GM19043 (cell line): ENCODE measurements at regions not wholly inside any gene's neighbourhood (a gene's known extent, or its start where the extent isn't known, plus 50 kb on each side); places are given as distances from the start of the nearest gene placed in this dataset.
"Not testable (repeated sequence)": the region's sequence is repeated elsewhere in the genome, so short reads cannot be mapped to it uniquely, and the experiment has no call there.

Source experiments
- ATAC-seq: cut with Tn5 transposase; IDR thresholded peaks from one replicate; pipeline ENCODE4 v1.9.1; 2021; ENCODE audit warnings: low read depth; ENCODE audit not compliant: unreplicated experiment

DNA sequence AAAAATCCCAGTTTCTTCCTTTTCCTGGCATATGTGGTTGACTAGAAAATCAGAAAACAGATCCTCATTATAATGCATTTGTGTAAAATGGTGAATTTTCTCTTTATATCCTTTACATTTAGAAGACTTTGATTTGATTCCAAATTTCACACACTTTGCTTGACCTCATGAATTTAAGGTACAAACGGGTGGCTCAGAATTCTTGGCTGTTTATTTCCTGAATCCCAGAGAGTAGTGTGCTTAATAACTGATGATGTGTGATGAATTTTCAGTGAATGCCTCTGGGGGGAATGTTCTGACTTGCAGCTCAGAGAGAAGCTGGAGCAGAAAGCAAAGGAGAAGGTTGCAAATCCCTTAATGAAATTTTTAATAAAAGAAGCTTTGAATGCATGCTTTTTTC is 126.8 kb downstream of the SPATA31D1 start:
- ATAC-seq, result no peak

DNA sequence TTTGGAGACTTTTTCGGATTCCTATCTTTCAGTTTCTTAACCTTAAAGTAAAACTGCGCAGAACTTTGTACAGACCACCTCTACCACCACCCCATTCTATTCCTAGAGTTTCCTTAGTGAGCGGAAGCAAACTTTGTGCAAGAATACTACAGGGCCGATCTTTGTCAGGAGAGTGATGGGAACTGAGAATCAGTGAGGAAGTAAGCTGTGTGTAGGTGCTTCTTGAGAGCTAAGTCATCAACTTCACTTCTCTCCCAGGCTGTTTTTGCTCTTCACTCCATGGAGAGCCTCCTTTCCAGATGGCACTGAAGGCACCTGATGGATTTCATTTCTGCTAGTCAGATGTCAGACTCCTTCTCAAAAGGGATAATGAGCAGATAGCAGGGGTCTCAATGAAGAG is 127.3 kb downstream of the SPATA31D1 start:
- ATAC-seq, result no peak

DNA sequence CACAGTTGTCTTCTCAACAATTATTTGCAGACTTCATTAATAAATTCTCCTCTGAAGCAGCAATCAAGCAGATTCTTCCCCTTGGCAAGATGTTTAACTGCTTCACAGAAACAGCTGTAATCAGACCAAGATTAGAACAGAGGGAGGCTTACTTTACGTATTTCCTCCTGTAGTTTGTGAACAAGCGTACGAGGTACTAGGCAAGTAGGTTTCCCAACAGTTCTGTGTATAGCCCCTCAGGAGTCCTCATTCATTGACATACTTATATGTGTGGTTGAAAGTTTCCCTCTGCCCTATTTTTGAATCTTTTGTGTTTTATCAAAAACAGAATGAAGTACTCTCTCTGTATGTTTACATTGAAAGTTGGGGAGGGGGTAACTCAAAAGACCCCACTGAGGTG is 128.0 kb downstream of the SPATA31D1 start:
- ATAC-seq, result no peak

DNA sequence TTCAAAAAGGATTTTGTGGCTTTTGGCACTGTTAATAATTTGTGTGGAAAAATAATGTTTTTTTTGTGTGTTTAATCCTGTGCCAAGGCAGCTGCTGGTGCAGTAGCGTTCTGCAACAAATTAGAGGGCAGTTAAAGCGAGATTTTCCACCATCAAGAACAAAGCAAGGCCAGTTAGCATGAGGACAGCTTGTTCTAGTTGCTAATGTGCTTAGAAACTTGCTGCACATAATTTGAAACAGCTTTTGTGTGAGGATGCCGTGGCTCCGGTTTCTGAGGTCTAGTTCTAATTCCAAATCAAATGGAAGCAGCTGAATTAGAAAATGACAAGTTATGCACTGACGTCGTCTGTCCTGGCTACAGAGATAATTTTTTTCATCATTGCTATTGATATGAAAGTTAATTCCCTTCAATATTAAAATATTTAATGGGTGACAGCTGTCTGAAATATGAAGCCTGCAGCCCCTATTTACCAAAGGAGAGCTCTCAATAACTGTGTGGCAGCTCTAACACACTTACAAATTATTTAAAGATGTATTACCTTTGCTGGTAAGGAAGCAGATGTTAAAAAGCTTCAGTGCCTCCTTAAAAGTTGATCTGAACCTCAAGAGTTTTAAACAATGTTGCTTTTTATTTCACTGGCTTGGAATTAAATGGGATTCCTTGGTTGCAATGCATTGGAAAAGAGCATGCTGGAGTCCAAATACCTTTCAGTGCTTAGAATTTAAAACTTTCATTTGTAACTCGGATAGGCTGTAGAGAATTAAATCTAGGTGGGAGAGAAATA is 128.6 kb downstream of the SPATA31D1 start:
- ATAC-seq, result no peak

DNA sequence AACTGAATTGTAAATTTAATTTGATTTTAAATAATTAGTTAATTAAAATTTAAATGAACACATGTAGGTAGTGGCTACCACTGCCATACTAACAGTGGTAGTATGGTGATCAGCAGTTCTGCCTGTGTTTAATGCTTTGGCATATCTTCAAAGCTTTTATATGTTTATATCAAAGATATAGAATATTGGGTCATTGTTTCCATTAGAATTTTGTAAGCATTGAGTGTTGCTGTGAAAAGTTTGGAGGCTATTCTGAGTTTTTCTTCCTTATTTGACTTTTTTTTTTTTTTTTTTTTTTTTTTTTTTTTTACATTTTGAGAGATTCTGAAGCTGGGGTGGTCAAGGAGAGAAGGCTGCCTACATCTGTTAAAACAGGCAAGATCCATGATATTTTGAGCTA is 134.2 kb downstream of the SPATA31D1 start:
- ATAC-seq, result no peak

DNA sequence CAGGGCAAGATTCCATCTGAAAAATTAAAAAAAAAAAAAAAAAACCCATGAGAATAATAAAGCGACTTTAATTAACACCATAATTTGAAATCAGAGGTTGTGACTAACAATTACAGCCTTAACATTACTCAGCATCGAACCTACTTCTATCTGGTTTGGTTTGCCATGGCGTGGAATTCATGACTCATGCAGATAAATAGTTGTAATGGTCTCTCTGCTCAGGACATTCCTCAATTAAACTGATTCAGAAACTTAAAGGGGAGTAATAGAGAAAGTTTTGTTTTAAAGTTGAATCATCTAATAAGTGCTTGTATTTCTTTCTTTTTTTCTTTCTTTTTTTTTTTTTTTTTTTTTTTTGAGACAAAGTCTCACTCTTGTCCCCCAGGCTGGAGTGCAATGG is 135.5 kb downstream of the SPATA31D1 start:
- no peak for ATAC-seq

DNA sequence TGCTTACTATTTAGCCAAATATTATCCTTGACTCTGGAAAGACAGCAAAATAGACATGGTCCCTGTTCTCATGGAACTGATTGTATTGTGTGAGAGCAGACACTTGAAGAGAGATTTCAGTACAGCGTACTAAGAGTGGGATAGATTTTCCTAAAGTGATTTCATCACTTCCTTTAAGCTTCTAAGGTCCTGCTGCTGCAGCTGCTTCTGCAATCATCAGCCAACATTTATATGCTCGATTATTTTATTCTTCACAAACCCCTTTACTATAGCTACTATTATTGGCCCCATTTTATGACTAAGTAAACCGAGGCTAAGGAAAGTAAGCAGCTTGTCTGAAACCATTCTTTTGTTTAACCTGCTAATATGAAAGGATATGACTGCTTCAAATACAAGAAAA is 137.7 kb downstream of the SPATA31D1 start:
- no peak for ATAC-seq

DNA sequence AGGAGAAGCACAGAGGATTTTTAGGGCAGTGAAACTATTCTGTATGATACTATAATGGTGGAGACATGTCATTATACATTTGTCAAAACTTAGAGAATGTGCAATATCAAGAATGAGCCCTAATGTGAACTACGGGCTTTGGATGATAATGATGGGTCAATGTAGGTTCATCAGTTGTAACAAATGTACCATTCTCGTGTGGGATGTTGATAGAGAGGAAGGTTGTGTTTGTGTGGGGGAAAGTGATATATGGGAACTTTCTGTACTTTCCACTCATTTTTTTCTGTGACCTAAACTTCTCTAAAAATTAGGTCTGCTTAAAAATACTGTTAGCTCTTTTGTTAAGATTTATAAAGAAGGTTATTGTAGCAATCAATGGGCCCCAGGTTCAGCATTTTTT is 138.9 kb downstream of the SPATA31D1 start:
- ATAC-seq, result no peak

DNA sequence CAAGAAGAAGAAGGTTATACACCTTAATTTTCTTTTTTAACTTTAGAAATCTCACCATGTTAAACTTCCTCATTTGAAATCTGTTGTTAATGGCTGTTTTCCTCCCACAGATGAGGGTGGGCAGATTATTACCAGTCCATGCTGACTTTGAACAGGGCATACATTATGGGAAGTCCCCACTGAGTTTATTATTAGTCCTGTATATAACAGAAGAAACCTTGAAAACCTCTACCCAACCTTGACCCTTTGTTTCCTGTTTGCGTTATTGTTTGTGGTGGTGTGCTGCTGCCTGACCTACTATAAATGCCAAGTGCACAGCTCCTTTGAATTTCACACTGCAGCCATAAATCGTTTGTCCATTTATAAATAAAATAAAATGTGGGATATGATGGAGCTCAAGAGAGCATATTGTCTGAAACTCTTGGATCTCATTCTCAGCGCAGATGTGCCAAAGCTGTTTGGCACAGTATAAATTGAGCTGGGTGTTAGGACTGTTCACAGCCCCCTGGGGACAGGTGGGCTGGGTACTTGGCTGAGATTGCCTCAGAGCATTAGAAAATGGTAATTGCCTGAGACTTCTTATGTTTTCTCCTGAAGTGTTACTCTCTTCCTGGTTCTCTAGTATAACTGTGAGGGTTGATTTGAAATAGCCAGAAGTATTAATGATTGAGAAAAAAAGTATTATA is 139.6 kb downstream of the SPATA31D1 start:
- ATAC-seq, result peak; percentile 71

DNA sequence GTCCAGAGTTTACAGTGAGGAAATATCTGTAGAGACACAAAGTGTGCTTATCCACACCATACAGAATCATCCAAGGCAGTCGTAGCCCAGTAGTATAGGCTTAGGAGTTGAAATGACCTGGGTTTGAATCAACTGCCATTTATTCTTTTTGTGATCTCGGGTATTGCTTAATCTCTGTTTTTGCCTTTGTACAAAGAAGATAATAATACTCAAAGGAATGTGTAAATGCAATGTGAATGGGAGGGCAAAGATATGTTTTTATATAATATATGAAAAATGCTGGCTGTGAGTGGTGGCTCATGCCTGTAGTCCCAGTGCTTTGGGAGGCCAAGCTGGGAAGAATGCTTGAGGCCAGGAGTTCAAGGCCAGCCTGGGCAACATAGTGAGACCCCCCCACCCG is 141.1 kb downstream of the SPATA31D1 start:
- ATAC-seq, result no peak

DNA sequence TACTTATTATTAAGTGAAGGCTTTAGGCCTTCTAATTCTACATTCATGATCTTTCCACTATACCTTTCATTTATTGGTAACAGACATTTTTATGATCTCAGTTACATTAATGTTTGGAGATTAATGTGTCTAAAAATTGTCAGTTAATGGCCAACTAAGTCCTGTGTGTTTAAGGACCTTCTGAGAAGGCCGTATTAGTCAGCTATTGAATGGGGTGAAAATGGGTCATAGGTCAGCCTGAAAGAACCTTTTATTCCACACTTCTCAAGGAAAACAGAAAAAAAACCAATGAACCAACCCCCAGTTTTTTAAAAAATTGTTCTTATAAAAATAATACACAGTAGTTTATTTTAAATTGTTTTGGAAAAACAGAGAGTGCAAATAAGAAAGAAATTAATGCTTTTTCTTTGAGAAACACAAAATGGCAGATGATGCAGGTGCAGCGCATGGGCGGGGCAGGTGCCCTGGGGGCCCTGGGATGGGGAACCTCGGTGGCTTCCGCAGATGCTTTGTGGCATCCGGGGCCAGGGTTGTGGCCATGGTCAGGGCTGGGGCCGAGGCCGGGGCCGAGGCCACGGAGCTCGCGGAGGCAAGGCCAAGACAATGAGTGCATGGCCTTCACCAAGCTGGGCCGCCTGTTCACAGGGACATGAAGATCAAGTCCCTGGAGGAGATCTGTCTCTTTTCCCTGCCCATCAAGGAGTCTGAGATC is 141.9 kb downstream of the SPATA31D1 start:
- ATAC-seq, result no peak

DNA sequence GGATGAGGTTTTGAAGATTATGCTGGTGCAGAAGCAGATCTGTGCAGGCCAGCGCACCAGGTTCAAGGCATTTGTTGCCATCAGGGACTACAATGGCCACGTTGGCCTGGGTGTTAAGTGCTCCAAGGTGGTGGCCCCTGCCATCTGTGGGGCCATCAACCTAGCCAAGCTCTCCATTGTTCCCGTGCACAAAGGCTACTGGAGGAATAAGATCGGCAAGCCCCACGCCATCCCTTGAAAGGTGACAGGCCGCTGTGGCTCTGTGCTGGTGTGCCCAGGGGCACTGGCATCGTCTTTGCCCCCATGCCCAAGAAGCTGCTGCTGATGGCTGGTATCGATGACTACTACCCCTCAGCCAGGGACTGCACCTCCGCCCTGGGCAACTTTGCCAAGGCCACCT is 142.5 kb downstream of the SPATA31D1 start:
- no peak for ATAC-seq

DNA sequence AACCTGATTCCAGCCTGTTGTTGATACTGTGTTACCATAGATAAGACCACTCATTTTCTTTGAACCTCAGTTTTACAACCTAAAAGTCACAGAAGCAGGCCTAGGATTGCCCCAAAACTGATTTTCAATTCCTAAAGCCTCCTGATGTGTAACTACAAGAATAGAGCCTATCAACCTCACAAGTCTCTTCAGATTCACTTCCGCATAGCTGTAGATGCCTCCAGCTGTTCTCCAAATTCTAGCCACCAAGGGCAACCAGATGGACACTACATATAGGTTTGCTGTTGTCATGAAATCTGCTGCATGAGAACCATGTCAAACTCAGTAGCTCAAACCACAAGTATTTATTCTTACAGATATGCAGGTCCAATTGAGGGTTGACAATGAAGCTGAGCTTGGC is 143.5 kb downstream of the SPATA31D1 start:
- ATAC-seq, result no peak

DNA sequence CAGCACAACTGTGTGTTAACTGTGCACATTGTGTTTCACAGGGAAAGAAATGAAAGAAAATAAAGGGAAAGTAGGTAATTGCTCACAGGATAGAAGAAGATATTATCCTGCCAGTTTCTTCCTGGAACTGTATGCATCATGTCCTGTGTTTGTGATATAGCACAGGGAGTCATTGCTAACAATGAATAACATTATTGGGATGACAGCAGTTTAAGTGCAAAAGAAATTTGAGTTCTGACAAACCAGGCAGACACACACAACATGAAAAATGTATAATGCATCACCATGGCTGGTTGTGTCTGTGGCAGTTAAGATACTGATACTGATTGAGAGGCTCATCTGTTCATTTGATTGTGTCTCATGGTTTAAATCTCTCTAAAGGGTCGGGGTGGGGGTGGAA is 145.4 kb downstream of the SPATA31D1 start:
- ATAC-seq, result no peak

DNA sequence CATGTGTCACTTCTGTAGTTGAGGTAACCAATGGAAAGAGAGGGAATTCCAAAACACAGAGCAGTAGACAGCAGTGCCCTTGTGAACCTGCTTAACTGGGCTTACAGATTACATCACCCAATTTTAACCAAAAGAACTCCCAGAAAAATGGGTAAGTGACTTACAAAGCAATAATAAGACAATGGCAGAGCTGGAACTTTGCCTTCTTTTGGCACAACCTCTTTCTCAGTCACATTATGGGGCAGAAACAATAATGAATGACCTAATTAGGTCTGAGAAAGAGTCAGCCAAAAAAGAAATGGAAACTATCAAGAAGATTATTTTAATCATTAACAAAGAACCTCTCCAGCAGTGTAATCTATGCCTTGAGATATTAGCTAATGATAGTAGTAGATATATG is 146.5 kb downstream of the SPATA31D1 start:
- no peak for ATAC-seq

DNA sequence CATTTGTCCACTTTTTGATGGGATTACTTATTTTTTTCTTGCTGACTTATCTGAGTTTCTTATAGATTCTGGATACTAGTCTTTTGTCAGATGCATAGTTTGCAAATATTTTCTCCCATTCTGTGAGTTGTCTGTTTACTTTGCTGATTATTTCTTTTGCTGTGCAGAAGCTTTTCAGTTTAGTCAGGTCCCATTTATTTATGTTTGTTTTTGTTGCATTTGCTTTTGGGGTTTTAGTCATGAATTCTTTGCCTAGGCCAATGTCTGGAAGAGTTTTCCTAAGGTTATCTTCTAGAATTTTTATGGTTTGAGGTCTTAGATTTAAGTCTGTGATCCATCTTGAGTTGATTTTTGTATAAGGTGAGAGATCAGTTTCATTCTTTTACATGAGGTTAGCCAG is 149.5 kb downstream of the SPATA31D1 start:
- not testable (repeated sequence) for ATAC-seq

DNA sequence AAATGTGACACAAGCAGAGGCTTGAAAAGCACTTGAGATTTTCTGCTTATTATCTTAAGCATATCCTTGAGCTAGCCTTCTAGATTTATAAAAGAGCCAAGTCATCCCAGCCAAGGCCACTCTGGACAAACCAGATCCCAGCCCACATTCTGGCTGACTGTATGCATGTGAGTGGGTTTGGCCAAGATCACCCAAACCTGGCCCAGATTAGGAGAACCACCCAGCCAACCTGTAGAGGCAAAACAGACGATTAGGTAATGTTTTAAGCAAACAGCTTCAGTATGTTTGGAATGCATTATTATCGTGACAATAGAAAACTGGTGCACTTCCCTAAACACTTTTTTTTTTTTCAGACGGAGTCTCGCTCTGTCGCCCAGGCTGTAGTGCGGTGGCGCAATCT is 151.9 kb downstream of the SPATA31D1 start:
- ATAC-seq, result no peak

DNA sequence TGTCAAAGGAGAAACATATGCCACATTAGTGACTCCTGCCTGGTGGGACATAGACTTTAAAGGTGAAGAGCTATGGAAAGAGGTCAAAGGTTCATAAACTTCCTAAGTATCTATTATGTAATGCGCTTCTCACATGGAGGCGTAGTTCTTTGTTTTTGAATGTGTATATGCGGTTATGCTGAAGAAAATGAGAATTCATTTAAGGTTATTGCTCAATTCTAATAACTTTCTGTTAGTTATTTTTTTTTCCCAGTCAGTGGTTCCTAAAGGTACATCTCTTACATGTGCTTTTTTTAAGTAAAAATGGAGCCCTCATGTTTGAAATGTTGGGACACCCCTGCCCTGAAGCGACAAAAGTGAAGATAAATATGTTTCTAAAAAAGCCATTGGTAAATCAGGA is 156.2 kb downstream of the SPATA31D1 start:
- ATAC-seq, result no peak

DNA sequence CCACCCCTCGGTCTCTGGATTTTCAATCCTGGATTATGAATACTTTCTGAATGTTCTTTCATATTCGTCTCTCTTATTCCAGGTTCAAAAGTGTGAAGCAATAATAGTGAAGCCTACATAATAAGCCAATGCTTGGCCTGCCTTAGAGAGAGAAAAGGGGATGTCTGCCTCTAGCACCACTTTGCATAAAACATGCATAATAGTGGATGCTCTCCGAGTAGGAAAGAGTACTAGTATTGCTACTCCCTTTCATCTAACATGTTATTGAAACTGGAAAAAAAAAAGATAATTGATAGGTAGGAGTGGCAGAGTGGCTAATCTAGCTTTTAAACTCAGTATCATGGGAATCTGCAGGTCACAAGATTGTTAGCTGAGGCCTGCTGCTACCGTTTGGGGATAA is 158.1 kb downstream of the SPATA31D1 start:
- no peak for ATAC-seq

DNA sequence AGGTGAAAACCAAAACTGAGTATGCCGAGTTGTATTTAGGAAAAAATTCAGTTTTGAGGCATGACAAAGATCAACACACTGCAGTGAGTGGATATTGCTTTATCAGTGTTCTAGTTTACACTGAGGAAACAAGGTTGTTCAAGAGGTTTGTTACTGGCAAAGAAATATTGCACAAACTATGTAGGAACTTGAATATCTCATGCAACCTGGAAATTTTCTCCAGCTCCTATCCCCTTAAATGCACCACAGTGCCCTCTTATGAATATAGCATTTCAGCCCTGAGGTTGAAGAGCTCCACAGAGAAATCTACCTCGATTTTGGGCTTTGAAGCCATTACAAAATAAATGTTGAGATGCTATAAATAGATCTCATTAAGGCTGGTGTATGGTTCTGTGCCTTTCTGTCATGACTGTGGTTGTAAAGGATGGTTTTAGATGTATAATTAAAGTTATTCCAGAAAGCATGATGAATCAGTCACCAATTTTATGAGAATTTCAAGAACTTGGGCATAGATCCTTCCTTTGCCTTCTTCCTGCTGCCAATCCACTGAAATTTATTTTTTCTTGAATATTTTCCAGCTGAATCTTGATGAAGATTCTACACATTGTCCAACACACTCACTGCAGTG is 159.3 kb downstream of the SPATA31D1 start:
- no peak for ATAC-seq

DNA sequence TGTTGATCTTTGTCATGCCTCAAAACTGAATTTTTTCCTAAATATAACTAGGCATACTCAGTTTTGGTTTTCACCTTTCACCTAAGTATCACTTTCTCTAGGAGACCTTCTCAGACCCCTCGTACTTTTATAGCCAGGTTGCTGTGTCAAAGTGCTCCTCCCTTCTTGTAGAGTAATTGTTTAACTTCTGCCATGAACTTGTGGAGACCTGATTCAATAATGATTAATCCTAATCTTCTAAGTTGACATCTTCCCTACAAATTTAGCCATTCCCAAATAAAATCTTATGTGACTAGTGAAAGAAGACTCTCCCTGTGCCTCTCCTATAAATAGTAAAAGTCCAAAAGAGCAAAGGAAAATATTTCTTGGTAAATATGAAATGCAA is 159.8 kb downstream of the SPATA31D1 start:
- no peak for ATAC-seq
